T-helper 17 cell (primary cell): ENCODE measurements at regions not wholly inside any gene's neighbourhood (a gene's known extent, or its start where the extent isn't known, plus 50 kb on each side); places are given as distances from the start of the nearest gene placed in this dataset.

ENCODE experiments used
- ATAC-seq: fragments of 150-1000 bp; cut with Tn5 transposase; 2 replicates; pipeline ENCODE4 v1.10.0; 2021; ENCODE audit warnings: mild to moderate bottlenecking, moderate library complexity
- DNase-seq, 3 donors: peaks; one replicate each; pipeline versions ENCODE4 v3.0.0 to v3.0.0-alpha.2; 2020 to 2021
- H3K9me3 ChIP-seq: one replicate; pipeline ENCODE4 v1.7.0; 2013; ENCODE audit warnings: low read length, mild to moderate bottlenecking; ENCODE audit not compliant: control insufficient read depth, poor library complexity, severe bottlenecking
- H3K27ac Mint-ChIP-seq: one replicate; pipeline ENCODE4 v1.8.0; 2022; ENCODE audit warnings: mild to moderate bottlenecking, moderate library complexity, mixed read lengths
- H3K27me3 Mint-ChIP-seq: one replicate; pipeline ENCODE4 v1.8.0; 2022; ENCODE audit warnings: mixed read lengths
- H3K36me3 Mint-ChIP-seq: one replicate; pipeline ENCODE4 v1.8.0; 2022; ENCODE audit warnings: low read depth, mixed read lengths
- H3K4me1 Mint-ChIP-seq: one replicate; pipeline ENCODE4 v1.8.0; 2022; ENCODE audit warnings: mild to moderate bottlenecking, mixed read lengths
- H3K4me3 Mint-ChIP-seq: one replicate; pipeline ENCODE4 v1.8.0; 2022; ENCODE audit warnings: mild to moderate bottlenecking, moderate library complexity, mixed read lengths

DNA sequence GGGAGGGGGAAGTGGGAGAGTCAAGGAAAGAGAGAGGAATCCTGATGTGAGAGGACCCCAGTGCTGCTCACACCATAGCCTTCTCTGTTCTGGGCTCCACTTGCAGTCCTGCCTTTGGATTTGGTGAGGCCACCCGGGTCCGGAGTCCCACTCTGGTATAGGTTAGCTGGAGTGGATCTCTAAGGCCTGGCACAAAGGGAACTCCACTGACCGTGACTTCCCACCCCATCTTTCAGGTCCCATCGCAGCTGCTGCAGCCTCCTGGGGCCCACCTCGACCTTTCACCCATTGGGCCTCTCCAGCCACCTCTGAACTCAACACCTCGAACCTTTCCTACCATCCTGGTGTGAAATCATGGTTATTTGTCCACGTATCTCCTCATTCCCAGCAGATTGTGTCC is 324.4 kb downstream of the MATN1 start:
- H3K4me3 Mint-ChIP-seq: no peak overlapping the region
- DNase-seq (no peak), ATAC-seq (no peak)
- no peak overlapping the region for H3K27ac Mint-ChIP-seq
- H3K4me1 Mint-ChIP-seq: peaks cover 3% of the 10 kb centered on the region
- H3K36me3 Mint-ChIP-seq: peaks cover 3% of the 10 kb centered on the region
- H3K9me3 ChIP-seq: no peaks in the 10 kb centered on the region
- peaks cover 45% of the 10 kb centered on the region for H3K27me3 Mint-ChIP-seq

DNA sequence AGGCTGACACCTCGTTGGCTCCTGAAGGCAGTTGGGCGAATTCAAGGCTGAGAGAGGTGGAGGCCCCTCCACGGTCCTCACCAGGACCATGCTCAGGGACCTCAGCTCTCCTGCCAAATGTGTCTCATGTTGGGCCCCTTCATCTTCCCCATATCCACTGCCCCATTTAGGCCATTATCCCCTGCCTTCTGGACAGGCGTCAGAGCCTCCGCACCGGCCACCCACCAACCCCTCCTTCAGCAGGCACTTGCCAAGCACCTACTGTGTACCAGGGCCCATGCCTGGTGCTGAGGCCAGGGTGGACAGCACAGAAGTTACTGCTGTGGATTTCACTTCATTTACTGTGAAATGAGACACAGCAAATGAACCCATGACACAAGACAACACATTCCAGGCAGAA is 325.8 kb downstream of the MATN1 start:
- Mint-ChIP-seq H3K4me3 (no peak overlapping the region), H3K27ac (no peak overlapping the region), H3K4me1 (peaks cover 3% of the 10 kb centered on the region), H3K36me3 (peaks cover 3% of the 10 kb centered on the region), H3K27me3 (peaks cover 44% of the 10 kb centered on the region)
- ATAC-seq: no peak
- no peaks in the 10 kb centered on the region for H3K9me3 ChIP-seq
- no peak for DNase-seq

DNA sequence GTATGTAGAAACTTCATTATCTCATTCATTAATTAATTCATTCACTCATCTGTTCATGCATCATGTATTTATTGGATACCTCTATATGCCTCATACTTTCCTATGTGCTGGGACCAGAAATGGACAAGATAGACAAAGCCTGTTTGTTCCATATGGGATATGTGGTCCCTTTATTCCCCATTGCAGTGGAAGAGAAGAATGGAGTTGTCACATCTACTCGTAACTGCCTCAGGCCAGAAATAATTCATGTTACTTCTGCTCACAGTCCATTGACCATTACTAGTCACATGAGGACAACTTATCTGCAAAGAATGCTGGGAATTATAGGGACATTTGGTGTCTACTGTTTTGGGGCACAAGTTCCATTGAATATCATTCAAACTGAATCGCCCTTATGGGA is 327.8 kb downstream of the MATN1 start:
- H3K36me3 Mint-ChIP-seq: peaks cover 3% of the 10 kb centered on the region
- no peaks in the 10 kb centered on the region for H3K9me3 ChIP-seq
- peaks cover 3% of the 10 kb centered on the region for H3K4me1 Mint-ChIP-seq
- DNase-seq (no peak), ATAC-seq (no peak)
- peaks cover 32% of the 10 kb centered on the region for H3K27me3 Mint-ChIP-seq
- H3K4me3 Mint-ChIP-seq: no peak overlapping the region
- no peak overlapping the region for H3K27ac Mint-ChIP-seq

DNA sequence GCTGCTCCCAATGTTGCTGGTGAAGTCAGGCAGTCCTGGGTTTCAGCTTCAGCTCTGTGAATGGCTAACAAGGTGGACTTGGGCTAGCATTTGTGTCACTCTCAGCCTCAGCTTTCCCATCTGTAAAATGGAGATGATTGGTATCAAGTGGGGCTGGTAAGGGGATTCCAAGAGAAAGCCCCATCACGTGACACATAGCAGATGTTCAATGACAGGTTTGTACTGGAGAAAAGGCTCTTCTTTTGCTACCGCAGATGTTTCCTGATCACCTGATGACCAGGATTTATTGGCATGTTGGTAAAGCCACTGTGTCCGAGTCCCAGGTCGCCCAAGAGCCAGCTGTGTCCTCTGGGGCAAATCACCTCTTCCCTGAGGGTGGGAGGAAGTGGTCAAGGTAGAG is 335.0 kb downstream of the MATN1 start:
- Mint-ChIP-seq H3K4me1 (no peaks in the 10 kb centered on the region), H3K27me3 (peaks cover 57% of the 10 kb centered on the region), H3K27ac (no peak overlapping the region), H3K36me3 (no peaks in the 10 kb centered on the region), H3K4me3 (no peak overlapping the region)
- DNase-seq (no peak), ATAC-seq (no peak)
- H3K9me3 ChIP-seq: no peaks in the 10 kb centered on the region

DNA sequence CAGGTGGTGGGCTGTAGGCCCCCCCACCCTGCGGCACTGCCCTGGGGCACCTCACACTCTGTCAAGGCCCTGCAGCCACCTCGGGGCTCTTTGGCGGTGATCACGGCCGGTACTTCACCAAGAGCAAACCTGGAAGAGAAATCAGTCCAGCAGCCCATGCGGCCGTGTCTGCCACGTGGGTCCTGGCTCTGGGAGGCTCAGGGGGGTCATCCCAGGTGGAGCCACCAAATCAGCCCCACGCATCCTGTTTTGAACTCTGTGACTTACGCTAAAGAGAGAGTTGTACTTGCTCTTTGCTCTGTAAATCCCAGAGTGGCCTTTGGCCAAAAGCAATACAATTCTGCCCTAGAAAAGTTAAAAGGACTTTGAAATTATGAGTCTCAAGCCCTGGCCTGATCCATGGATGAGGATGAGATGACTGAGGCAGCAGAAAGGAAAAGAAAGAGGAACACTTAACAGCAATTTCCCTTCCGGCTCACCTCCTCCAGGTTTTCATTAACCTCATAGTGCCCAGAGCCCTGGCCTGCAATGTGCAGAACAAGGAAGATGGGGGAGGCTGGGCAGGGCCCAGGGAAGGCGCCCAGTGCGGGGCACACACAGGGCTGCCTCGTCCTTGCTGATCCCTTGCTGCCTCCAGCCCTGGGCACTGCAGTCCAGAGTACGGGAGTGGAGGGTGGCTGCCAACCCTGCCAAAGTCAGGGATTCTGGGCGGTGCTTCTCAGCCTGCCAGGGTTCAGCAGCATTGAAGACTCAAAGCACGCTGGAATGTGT is 337.0 kb downstream of the MATN1 start:
- DNase-seq (no peak), ATAC-seq (no peak)
- Mint-ChIP-seq H3K4me1 (no peaks in the 10 kb centered on the region), H3K27me3 (peaks cover 65% of the 10 kb centered on the region), H3K27ac (no peak overlapping the region), H3K36me3 (no peaks in the 10 kb centered on the region), H3K4me3 (no peak overlapping the region)
- no peaks in the 10 kb centered on the region for H3K9me3 ChIP-seq

- H3K9me3 ChIP-seq: no peaks in the 10 kb centered on the region
- no peaks in the 10 kb centered on the region for H3K36me3 Mint-ChIP-seq
- no peak overlapping the region for H3K4me3 Mint-ChIP-seq
- no peak overlapping the region for H3K27ac Mint-ChIP-seq
- peaks cover 3% of the 10 kb centered on the region for H3K4me1 Mint-ChIP-seq
- DNase-seq (no peak), ATAC-seq (no peak)
- peaks cover 74% of the 10 kb centered on the region for H3K27me3 Mint-ChIP-seq
Observed at GRCh38 chr1:30385246-30385995, 338.0 kb downstream of the MATN1 start.

DNA sequence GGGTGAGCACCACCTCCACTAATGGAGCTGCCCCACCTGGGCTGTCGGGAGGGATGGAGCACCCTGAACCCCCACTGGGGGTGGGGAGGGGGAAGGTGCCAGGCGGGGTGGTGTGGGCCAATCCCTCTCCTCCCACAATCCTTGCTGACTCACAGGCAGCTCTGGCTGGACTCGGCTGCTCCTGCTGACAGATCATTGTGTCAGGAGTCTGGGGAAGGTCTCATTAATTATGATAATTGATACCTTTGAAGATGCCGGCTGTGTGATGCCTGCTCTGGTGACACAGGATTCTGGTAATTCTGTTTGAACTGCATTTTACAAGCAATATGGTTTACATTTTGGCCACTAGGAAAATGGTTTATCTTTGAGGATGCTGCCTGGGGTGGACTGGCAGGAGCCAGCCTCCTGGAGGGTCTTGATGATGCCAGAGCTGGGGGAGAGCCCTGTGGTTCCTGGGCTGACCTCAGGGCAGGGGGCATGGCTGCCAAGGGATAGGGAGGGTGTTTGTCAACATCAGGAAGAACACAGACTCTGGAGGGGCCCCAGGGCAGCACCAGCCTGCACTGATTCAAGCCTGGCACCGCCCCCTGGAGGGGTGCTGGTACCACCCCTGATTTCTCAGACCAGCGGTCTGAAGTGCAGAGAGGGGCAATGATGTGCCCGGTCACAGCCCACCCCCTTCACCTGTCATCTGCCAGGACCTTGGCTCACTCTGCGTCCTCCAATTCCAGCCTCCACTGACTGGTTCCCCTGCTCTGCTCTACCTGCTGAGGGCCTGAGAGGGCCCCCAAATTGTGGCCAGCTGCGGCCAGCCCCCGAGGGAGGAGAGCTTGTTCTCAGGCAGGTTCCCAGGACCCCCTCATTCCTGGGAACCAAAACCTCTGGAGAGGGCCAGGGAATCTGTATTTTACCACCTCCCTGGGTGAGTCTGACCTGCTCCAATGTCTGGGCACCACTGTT is 338.8 kb downstream of the MATN1 start:
- Mint-ChIP-seq H3K4me3 (no peak overlapping the region), H3K36me3 (no peaks in the 10 kb centered on the region), H3K27me3 (peaks cover 71% of the 10 kb centered on the region), H3K27ac (no peak overlapping the region), H3K4me1 (peaks cover 7% of the 10 kb centered on the region)
- no peaks in the 10 kb centered on the region for H3K9me3 ChIP-seq
- ATAC-seq (no peak), DNase-seq (no peak)

DNA sequence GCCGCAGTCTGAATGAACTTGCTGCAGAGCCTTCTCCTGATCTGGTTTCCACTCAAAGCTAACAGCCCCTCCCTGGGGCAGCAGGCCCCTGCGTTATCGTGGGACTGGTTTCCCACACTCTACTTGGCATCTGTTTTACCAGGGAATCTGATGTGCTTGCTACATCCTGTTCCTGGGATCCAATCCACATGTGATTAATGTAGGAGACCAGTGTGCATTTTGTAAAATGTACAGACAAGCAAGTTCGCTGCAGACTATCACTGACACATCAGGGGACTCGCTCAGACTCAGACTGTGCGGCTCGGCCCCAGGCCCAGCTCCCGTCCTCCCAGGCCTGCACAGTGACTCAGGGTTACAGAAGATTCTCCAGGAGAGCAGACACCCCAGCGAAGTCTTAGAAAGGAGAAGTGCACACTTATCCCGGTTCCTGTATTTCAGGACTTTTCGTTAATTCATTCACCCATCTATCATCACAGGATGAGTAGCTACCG is 340.1 kb downstream of the MATN1 start:
- no peaks in the 10 kb centered on the region for H3K36me3 Mint-ChIP-seq
- H3K4me1 Mint-ChIP-seq: peaks cover 7% of the 10 kb centered on the region
- no peak overlapping the region for H3K27ac Mint-ChIP-seq
- DNase-seq (no peak), ATAC-seq (no peak)
- H3K27me3 Mint-ChIP-seq: peaks cover 65% of the 10 kb centered on the region
- H3K4me3 Mint-ChIP-seq: no peak overlapping the region
- H3K9me3 ChIP-seq: no peaks in the 10 kb centered on the region

- no peaks in the 10 kb centered on the region for H3K36me3 Mint-ChIP-seq
- H3K9me3 ChIP-seq: no peaks in the 10 kb centered on the region
- H3K27me3 Mint-ChIP-seq: peaks cover 59% of the 10 kb centered on the region
- peaks cover 7% of the 10 kb centered on the region for H3K4me1 Mint-ChIP-seq
- no peak for DNase-seq
- H3K27ac Mint-ChIP-seq: no peak overlapping the region
- no peak overlapping the region for H3K4me3 Mint-ChIP-seq
- ATAC-seq: no peak
Observed at GRCh38 chr1:30382496-30382895, 340.9 kb downstream of the MATN1 start.

GRCh38 chr1:30381671-30382365 is 341.6 kb downstream of the MATN1 start:
- Mint-ChIP-seq H3K36me3 (no peaks in the 10 kb centered on the region), H3K4me1 (peaks cover 7% of the 10 kb centered on the region), H3K27me3 (peaks cover 62% of the 10 kb centered on the region), H3K4me3 (no peak overlapping the region), H3K27ac (no peak overlapping the region)
- H3K9me3 ChIP-seq: no peaks in the 10 kb centered on the region
- ATAC-seq: no peak
- no peak for DNase-seq

- no peaks in the 10 kb centered on the region for H3K9me3 ChIP-seq
- no peaks in the 10 kb centered on the region for H3K36me3 Mint-ChIP-seq
- no peak for ATAC-seq
- peaks cover 67% of the 10 kb centered on the region for H3K27me3 Mint-ChIP-seq
- H3K4me3 Mint-ChIP-seq: no peak overlapping the region
- DNase-seq: no peak
- H3K4me1 Mint-ChIP-seq: peaks cover 7% of the 10 kb centered on the region
- no peak overlapping the region for H3K27ac Mint-ChIP-seq
Observed at GRCh38 chr1:30381266-30381665, 342.1 kb downstream of the MATN1 start.

- H3K27ac Mint-ChIP-seq: no peak overlapping the region
- ATAC-seq: no peak
- DNase-seq: no peak
- no peak overlapping the region for H3K4me3 Mint-ChIP-seq
- H3K9me3 ChIP-seq: no peaks in the 10 kb centered on the region
- H3K36me3 Mint-ChIP-seq: peaks cover 3% of the 10 kb centered on the region
- peaks cover 7% of the 10 kb centered on the region for H3K4me1 Mint-ChIP-seq
- H3K27me3 Mint-ChIP-seq: peaks cover 68% of the 10 kb centered on the region
Observed at GRCh38 chr1:30380625-30380984, 342.8 kb downstream of the MATN1 start.
